ENCODE measurements at regions not wholly inside any gene's neighbourhood (a gene's known extent, or its start where the extent isn't known, plus 50 kb on each side); places are given as distances from the start of the nearest gene placed in this dataset.

DNA sequence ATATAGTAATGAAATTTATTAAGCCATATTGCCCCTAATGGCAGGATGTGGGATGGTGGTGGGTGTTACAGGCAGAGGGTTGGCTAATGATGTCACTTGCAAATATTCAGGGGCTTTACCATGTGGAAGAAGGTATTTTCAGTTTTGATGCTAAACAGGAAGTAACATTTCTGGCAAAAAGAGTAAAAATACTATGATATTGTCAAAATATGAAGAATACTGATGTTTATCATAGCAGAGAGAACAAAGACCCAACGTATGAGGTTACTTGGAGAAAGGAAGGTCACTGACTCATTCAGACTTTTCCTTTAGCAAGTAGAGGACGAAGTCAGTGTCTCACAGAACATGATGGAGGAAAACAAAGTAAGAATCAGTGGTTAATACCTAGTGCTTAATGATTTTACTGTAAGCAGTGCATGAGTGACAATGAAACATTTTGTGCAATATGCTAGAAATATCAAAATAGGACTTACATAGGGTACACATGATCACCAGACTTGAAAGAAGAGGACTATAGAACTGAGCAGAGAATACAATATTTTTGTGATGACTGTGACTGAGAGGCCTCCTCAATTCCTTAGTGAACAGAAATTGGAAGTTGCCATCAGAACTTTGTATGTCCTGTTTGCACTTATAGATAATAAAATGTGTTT lies 89.7 kb upstream of the STEAP4 start:
- no peak overlapping the region for H3K27ac ChIP-seq (ENCODE audit: low read length)
- H4K20me1 ChIP-seq (ENCODE audit: insufficient read depth, low read length), result no peaks in the 10 kb centered on the region
- no peaks in the 10 kb centered on the region for H3K79me2 ChIP-seq (ENCODE audit: insufficient read depth, low read length)
- DNase-seq, result no peak
- H2AFZ ChIP-seq (ENCODE audit: low read depth, low read length), result no peak overlapping the region
- no peaks in the 10 kb centered on the region for H3K27me3 ChIP-seq (ENCODE audit: insufficient read depth, low read length, poor library complexity)
- peak; percentile 67 for ATAC-seq (ENCODE audit: insufficient read depth, low read depth)
- no peak overlapping the region for H3K4me2 ChIP-seq (ENCODE audit: insufficient read depth, low read length)
- no peaks in the 10 kb centered on the region for H3K9me3 ChIP-seq (ENCODE audit: insufficient read depth, low read length, severe bottlenecking)
- no peak overlapping the region for H3K9ac ChIP-seq (ENCODE audit: low read depth, low read length)
- H3K4me1 ChIP-seq (ENCODE audit: insufficient read depth, low read length), result no peaks in the 10 kb centered on the region
- TF ChIP-seq EZH2 (IDR thresholded peaks at IDR 0.05; ENCODE audit: borderline replicate concordance, low read depth, low read length, severe bottlenecking) (no peak), CTCF (IDR thresholded peaks at IDR 0.05; ENCODE audit: borderline replicate concordance, extremely low read depth, low read length, poor library complexity, severe bottlenecking) (no peak)
- H3K36me3 ChIP-seq (ENCODE audit: insufficient read depth, low read length), result no peaks in the 10 kb centered on the region
- H3K4me3 ChIP-seq (ENCODE audit: low read depth in 1 of 2, low read length in 2 of 2), result no peak overlapping the region

GRCh38 chr7:88395715-88396114 lies 89.0 kb upstream of the STEAP4 start:
- TF ChIP-seq CTCF (IDR thresholded peaks at IDR 0.05; ENCODE audit: borderline replicate concordance, extremely low read depth, low read length, poor library complexity, severe bottlenecking) (no peak), EZH2 (IDR thresholded peaks at IDR 0.05; ENCODE audit: borderline replicate concordance, low read depth, low read length, severe bottlenecking) (no peak)
- Histone ChIP-seq H3K4me2 (ENCODE audit: insufficient read depth, low read length) (no peak overlapping the region), H3K36me3 (ENCODE audit: insufficient read depth, low read length) (no peaks in the 10 kb centered on the region), H3K27me3 (ENCODE audit: insufficient read depth, low read length, poor library complexity) (no peaks in the 10 kb centered on the region), H3K79me2 (ENCODE audit: insufficient read depth, low read length) (no peaks in the 10 kb centered on the region), H3K27ac (ENCODE audit: low read length) (no peak overlapping the region), H2AFZ (ENCODE audit: low read depth, low read length) (no peak overlapping the region), H3K9me3 (ENCODE audit: insufficient read depth, low read length, severe bottlenecking) (no peaks in the 10 kb centered on the region), H3K9ac (ENCODE audit: low read depth, low read length) (no peak overlapping the region), H3K4me3 (ENCODE audit: low read depth in 1 of 2, low read length in 2 of 2) (no peak overlapping the region), H3K4me1 (ENCODE audit: insufficient read depth, low read length) (no peaks in the 10 kb centered on the region), H4K20me1 (ENCODE audit: insufficient read depth, low read length) (no peaks in the 10 kb centered on the region)
- DNase-seq (no peak), ATAC-seq (ENCODE audit: insufficient read depth, low read depth) (no peak)

- TF ChIP-seq EZH2 (IDR thresholded peaks at IDR 0.05; ENCODE audit: borderline replicate concordance, low read depth, low read length, severe bottlenecking) (no peak), CTCF (IDR thresholded peaks at IDR 0.05; ENCODE audit: borderline replicate concordance, extremely low read depth, low read length, poor library complexity, severe bottlenecking) (no peak)
These were observed 84.6 kb upstream of the STEAP4 start for GRCh38 chr7:88391247-88391646.

More at GRCh38 chr7:88391247-88391646, 84.6 kb upstream of the STEAP4 start:
- Histone ChIP-seq H2AFZ (ENCODE audit: low read depth, low read length) (no peak overlapping the region), H3K9ac (ENCODE audit: low read depth, low read length) (no peak overlapping the region), H4K20me1 (ENCODE audit: insufficient read depth, low read length) (no peaks in the 10 kb centered on the region), H3K9me3 (ENCODE audit: insufficient read depth, low read length, severe bottlenecking) (no peaks in the 10 kb centered on the region), H3K79me2 (ENCODE audit: insufficient read depth, low read length) (no peaks in the 10 kb centered on the region), H3K4me1 (ENCODE audit: insufficient read depth, low read length) (peaks cover 3% of the 10 kb centered on the region; the same call in 1 of the 2 replicates), H3K36me3 (ENCODE audit: insufficient read depth, low read length) (no peaks in the 10 kb centered on the region), H3K4me2 (ENCODE audit: insufficient read depth, low read length) (no peak overlapping the region), H3K27me3 (ENCODE audit: insufficient read depth, low read length, poor library complexity) (no peaks in the 10 kb centered on the region), H3K27ac (ENCODE audit: low read length) (no peak overlapping the region), H3K4me3 (ENCODE audit: low read depth in 1 of 2, low read length in 2 of 2) (no peak overlapping the region)
- ATAC-seq (ENCODE audit: insufficient read depth, low read depth) (no peak), DNase-seq (no peak)

Data from DND-41 (cell line).